HCT116 (cell line): ENCODE measurements at regions not wholly inside any gene's neighbourhood (a gene's known extent, or its start where the extent isn't known, plus 50 kb on each side); places are given as distances from the start of the nearest gene placed in this dataset.

Experiments used
- ATAC-seq: fragments of 200-7000 bp; cut with Tn5 transposase; 2 replicates; pipeline ENCODE4 v1.9.1; 2020; ENCODE audit warnings: mild to moderate bottlenecking, moderate library complexity
- BruUV-seq: library from RNA; stranded (reverse); fragments of 400-500 nt; replicated peaks from 2 replicates; lab custom pipeline; 2021; lab: Mats Ljungman, UMichigan
- CTCF ChIA-PET: fragments of 300-600 bp; sonication (Branson Sonifier 250); formaldehyde crosslinking; loops from one replicate; lab custom pipeline; 2021; ENCODE audit warnings: antibody characterized with exemption; lab: Charles Lee
- POLR2A ChIA-PET: fragments of 300-600, 350-600 bp; sonication (Branson Sonifier 250); formaldehyde crosslinking; loops from one replicate; lab custom pipeline; 2021; ENCODE audit warnings: antibody characterized with exemption; lab: Charles Lee
- RAD21 ChIA-PET, 2 experiments: fragments of 300-600 bp; sonication (Branson Sonifier 250); formaldehyde crosslinking; loops; one replicate each; lab custom pipeline; 2023; ENCODE audit warnings: low total read pairs in 2 of 2; ENCODE audit not compliant: uncharacterized antibody in 2 of 2, unreplicated experiment in 2 of 2, low non-redundant PET in 1 of 2; lab: Charles Lee
- DNase-seq: peaks from one replicate; pipeline ENCODE4 v3.0.0-alpha.2; 2010; ENCODE audit warnings: low read depth, low spot score
- H2AFZ ChIP-seq: fragments of 200-600 bp; shearing (Covaris generic), sonication (generic); 2 replicates; pipeline ENCODE4 v1.6.1; 2017; ENCODE audit warnings: low read depth, mixed run types, mixed read lengths, antibody characterized with exemption, low read length; ENCODE audit not compliant: poor library complexity, severe bottlenecking
- H3K27ac ChIP-seq: 2 replicates; pipeline ENCODE4 v1.5.1; 2012; ENCODE audit warnings: low read depth, low read length
- H3K27me3 ChIP-seq: fragments of 200-600 bp; sonication (generic); 2 replicates; pipeline ENCODE4 v1.6.1; 2016; ENCODE audit warnings: mixed run types, low read length, mixed read lengths; ENCODE audit not compliant: insufficient read depth
- H3K36me3 ChIP-seq, 2 experiments: fragments of 200-500 bp in 1 of 2; fragments of 200-600 bp in 1 of 2; sonication (Bioruptor generic) in 1 of 2; sonication (generic) in 1 of 2; 2 replicates each; pipeline versions ENCODE4 v1.5.1 to v1.6.1; 2014 to 2016; ENCODE audit warnings: low read length in 2 of 2, inconsistent platforms in 1 of 2, mixed read lengths in 1 of 2, mixed run types in 1 of 2; ENCODE audit not compliant: insufficient read depth in 2 of 2, control insufficient read depth in 1 of 2
- H3K4me1 ChIP-seq, 2 experiments: fragments of 200-600 bp in 1 of 2; sonication (generic) in 1 of 2; 2 replicates each; pipeline versions ENCODE4 v1.5.1 to v1.6.1; 2012 to 2017; ENCODE audit warnings: low read length in 2 of 2, inconsistent platforms in 1 of 2, mild to moderate bottlenecking in 1 of 2, mixed read lengths in 1 of 2, mixed run types in 1 of 2, moderate library complexity in 1 of 2; ENCODE audit not compliant: insufficient read depth in 2 of 2, control insufficient read depth in 1 of 2
- H3K4me2 ChIP-seq: fragments of 200-600 bp; sonication (generic); 2 replicates; pipeline ENCODE4 v1.6.1; 2017; ENCODE audit warnings: mixed run types, low read length, mixed read lengths
- H3K4me3 ChIP-seq, 2 experiments: fragments of 200-600 bp in 1 of 2; sonication (generic) in 1 of 2; replicated peaks in 1 of 2; 2 replicates each; pipeline ENCODE4 v1.5.1; 2011 to 2016; ENCODE audit warnings: low read length in 2 of 2, control low read depth in 1 of 2, low read depth in 1 of 2, mild to moderate bottlenecking in 1 of 2, mixed read lengths in 1 of 2, mixed run types in 1 of 2
- H3K79me2 ChIP-seq: fragments of 200-600 bp; sonication (generic); 2 replicates; pipeline ENCODE4 v1.6.1; 2017; ENCODE audit warnings: mild to moderate bottlenecking, mixed run types, low read length, moderate library complexity, mixed read lengths; ENCODE audit not compliant: insufficient read depth
- H3K9ac ChIP-seq: fragments of 200-600 bp; sonication (generic); 2 replicates; pipeline ENCODE4 v1.6.1; 2016; ENCODE audit warnings: low read length, mixed read lengths
- H3K9me2 ChIP-seq: fragments of 200-600 bp; sonication (generic), shearing (Covaris generic); 2 replicates; pipeline ENCODE4 v1.6.1; 2017; ENCODE audit warnings: mixed run types, mild to moderate bottlenecking, moderate library complexity; ENCODE audit not compliant: insufficient read depth
- H3K9me3 ChIP-seq, 2 experiments: fragments of 200-500 bp in 1 of 2; fragments of 200-600 bp in 1 of 2; sonication (Bioruptor generic) in 1 of 2; sonication (generic) in 1 of 2; 2 replicates each; pipeline ENCODE4 v1.6.1; 2014 to 2017; ENCODE audit warnings: low read length in 2 of 2, mixed read lengths in 2 of 2, inconsistent platforms in 1 of 2, low read depth in 1 of 2, mild to moderate bottlenecking in 1 of 2, mixed run types in 1 of 2, moderate library complexity in 1 of 2; ENCODE audit not compliant: control insufficient read depth in 1 of 2, insufficient read depth in 1 of 2
- H4K20me1 ChIP-seq: fragments of 200-600 bp; sonication (generic), shearing (Covaris generic); 2 replicates; pipeline ENCODE4 v1.6.1; 2017; ENCODE audit warnings: mixed run types, mild to moderate bottlenecking, moderate library complexity; ENCODE audit not compliant: insufficient read depth
- CBX3 ChIP-seq: IDR thresholded peaks from 2 replicates; pipeline ENCODE4 v1.6.1; 2012; ENCODE audit warnings: low read depth
- CEBPB ChIP-seq: IDR thresholded peaks from 2 replicates; pipeline ENCODE4 v1.6.1; 2012; ENCODE audit warnings: low read depth
- ELF1 ChIP-seq: IDR thresholded peaks from 2 replicates; pipeline ENCODE4 v1.6.1; 2012; ENCODE audit warnings: low read depth, borderline replicate concordance
- EZH2 ChIP-seq: fragments of 200-600 bp; sonication (generic); IDR thresholded peaks from 2 replicates; pipeline ENCODE4 v1.6.1; 2017; ENCODE audit warnings: antibody characterized with exemption, mixed run types
- FOSL1 ChIP-seq: IDR thresholded peaks from 2 replicates; pipeline ENCODE4 v1.6.1; 2012; ENCODE audit warnings: low read depth
- POLR2AphosphoS5 ChIP-seq: IDR thresholded peaks from 2 replicates; pipeline ENCODE4 v1.6.1; 2011; ENCODE audit warnings: mild to moderate bottlenecking, low read depth, low read length, moderate library complexity
- SP1 ChIP-seq: IDR thresholded peaks from 2 replicates; pipeline ENCODE4 v1.6.1; 2012; ENCODE audit warnings: low read depth
- SRF ChIP-seq: IDR thresholded peaks from 2 replicates; pipeline ENCODE4 v1.6.1; 2012; ENCODE audit warnings: low read depth
- ZFX ChIP-seq: fragments of 450-650 bp; IDR thresholded peaks from 2 replicates; pipeline ENCODE4 v1.6.1; 2017
- intact Hi-C: fragments of 100-400 bp; cut with micrococcal nuclease; formaldehyde crosslinking; loops from 2 replicates; pipeline ENCODE4 v1.10.0; 2022
- TF ChIP-seq, protein P1 (sequence below): IDR thresholded peaks from 2 replicates; pipeline ENCODE4 v1.6.1; 2012
- TF ChIP-seq, protein P2 (sequence below): IDR thresholded peaks from 2 replicates; pipeline ENCODE4 v1.6.1; 2011; ENCODE audit warnings: mild to moderate bottlenecking, low read length, moderate library complexity; ENCODE audit not compliant: insufficient replicate concordance; ENCODE audit errors: extremely low read depth
- TF ChIP-seq, protein P3 (sequence below): IDR thresholded peaks from 2 replicates; pipeline ENCODE4 v1.6.1; 2012

DNA sequence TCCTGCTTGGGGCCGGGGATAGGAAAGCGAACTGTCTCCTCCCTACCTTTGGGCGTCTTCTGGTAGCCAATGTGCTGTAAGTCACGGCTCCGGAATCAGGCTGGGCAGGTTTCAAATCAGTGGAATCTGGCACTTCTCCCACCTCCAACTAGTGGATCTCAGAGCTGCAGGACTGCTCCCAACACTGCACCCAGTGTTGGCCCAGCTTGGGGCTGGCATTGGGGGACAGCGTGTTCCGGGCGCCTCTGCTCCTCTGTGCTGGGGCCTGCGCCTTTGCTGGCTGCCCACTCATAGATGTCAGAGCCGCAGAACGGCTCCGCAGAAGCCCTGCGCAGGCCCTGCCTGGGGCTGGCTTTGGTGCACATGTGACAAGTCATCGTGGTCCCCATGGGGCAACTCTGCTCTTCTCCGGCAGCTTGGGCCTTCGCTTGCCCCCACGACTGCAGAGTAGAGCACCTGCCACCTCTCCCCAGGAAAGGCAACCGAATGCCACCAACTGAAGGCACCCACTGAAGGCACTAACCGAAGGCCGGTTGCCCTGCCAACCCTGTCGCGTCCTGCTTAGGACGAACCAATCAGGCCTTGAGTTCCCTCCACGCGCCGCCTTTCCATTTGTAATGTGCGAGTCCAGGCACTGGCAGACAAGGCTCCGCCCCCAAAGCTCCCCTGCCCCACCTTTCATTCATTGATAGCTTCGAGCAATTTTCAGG is 85.5 kb upstream of the ABI1 start:
- intact Hi-C loops, result no loop called here
- H3K27ac ChIP-seq, result no peak overlapping the region
- TF ChIP-seq ELF1 (no peak), SP1 (no peak), SRF (no peak), CBX3 (no peak), CEBPB (no peak), POLR2AphosphoS5 (no peak), FOSL1 (no peak), EZH2 (no peak), ZFX (no peak)
- TF ChIP-seq, protein P1, sequence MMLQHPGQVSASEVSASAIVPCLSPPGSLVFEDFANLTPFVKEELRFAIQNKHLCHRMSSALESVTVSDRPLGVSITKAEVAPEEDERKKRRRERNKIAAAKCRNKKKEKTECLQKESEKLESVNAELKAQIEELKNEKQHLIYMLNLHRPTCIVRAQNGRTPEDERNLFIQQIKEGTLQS, result no peak
- TF ChIP-seq, protein P2, sequence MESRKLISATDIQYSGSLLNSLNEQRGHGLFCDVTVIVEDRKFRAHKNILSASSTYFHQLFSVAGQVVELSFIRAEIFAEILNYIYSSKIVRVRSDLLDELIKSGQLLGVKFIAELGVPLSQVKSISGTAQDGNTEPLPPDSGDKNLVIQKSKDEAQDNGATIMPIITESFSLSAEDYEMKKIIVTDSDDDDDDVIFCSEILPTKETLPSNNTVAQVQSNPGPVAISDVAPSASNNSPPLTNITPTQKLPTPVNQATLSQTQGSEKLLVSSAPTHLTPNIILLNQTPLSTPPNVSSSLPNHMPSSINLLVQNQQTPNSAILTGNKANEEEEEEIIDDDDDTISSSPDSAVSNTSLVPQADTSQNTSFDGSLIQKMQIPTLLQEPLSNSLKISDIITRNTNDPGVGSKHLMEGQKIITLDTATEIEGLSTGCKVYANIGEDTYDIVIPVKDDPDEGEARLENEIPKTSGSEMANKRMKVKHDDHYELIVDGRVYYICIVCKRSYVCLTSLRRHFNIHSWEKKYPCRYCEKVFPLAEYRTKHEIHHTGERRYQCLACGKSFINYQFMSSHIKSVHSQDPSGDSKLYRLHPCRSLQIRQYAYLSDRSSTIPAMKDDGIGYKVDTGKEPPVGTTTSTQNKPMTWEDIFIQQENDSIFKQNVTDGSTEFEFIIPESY, result no peak
- TF ChIP-seq, protein P3, sequence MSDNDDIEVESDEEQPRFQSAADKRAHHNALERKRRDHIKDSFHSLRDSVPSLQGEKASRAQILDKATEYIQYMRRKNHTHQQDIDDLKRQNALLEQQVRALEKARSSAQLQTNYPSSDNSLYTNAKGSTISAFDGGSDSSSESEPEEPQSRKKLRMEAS, result no peak
- H3K9ac ChIP-seq, result no peak overlapping the region
- no peaks in the 10 kb centered on the region for H3K4me1 ChIP-seq
- H3K9me2 ChIP-seq, result no peaks in the 10 kb centered on the region
- H2AFZ ChIP-seq, result no peak overlapping the region
- no peak overlapping the region for H3K4me2 ChIP-seq
- ATAC-seq (no peak), DNase-seq (no peak)
- H4K20me1 ChIP-seq, result no peaks in the 10 kb centered on the region
- ChIA-PET RAD21 (no interaction called here), CTCF (no interaction called here), POLR2A (no interaction called here)
- peaks cover 3 to 9% of the 10 kb centered on the region in 2 experiments; a peak in 1 of 4 replicates for H3K9me3 ChIP-seq
- H3K4me3 ChIP-seq, result no peak overlapping the region
- no TSS peak for BruUV-seq
- H3K36me3 ChIP-seq, result no peaks in the 10 kb centered on the region
- no peaks in the 10 kb centered on the region for H3K79me2 ChIP-seq
- H3K27me3 ChIP-seq, result no peaks in the 10 kb centered on the region
